DOHH2 (cell line): ENCODE measurements at regions not wholly inside any gene's neighbourhood (a gene's known extent, or its start where the extent isn't known, plus 50 kb on each side); places are given as distances from the start of the nearest gene placed in this dataset.

ENCODE experiments used
- H3F3A ChIP-seq: fragments of 200-600 bp; sonication (generic), shearing (Covaris generic); 2 replicates; pipeline ENCODE4 v1.6.0; 2016; ENCODE audit warnings: antibody characterized with exemption, mild to moderate bottlenecking; ENCODE audit not compliant: control insufficient read depth, insufficient read depth
- H3K27ac ChIP-seq: fragments of 200-600 bp; sonication (generic); 2 replicates; pipeline ENCODE4 v1.5.1; 2014; ENCODE audit warnings: low read depth, mild to moderate bottlenecking, low read length, moderate library complexity
- H3K27me3 ChIP-seq: fragments of 200-600 bp; sonication (generic); 2 replicates; pipeline ENCODE4 v1.6.1; 2014; ENCODE audit warnings: mild to moderate bottlenecking, low read length, mixed read lengths; ENCODE audit not compliant: control insufficient read depth
- H3K36me3 ChIP-seq: fragments of 200-600 bp; sonication (generic); 2 replicates; pipeline ENCODE4 v1.6.1; 2014; ENCODE audit warnings: mild to moderate bottlenecking, low read length, moderate library complexity, mixed read lengths; ENCODE audit not compliant: control insufficient read depth
- H3K4me1 ChIP-seq: fragments of 200-600 bp; sonication (generic); 2 replicates; pipeline ENCODE4 v1.6.1; 2014; ENCODE audit warnings: mild to moderate bottlenecking, low read length, mixed read lengths; ENCODE audit not compliant: control insufficient read depth
- H3K4me2 ChIP-seq: fragments of 200-600 bp; sonication (generic); 2 replicates; pipeline ENCODE4 v1.6.0; 2014; ENCODE audit warnings: mild to moderate bottlenecking, low read length, moderate library complexity
- H3K4me3 ChIP-seq: fragments of 200-600 bp; sonication (generic); 2 replicates; pipeline ENCODE4 v1.5.1; 2014; ENCODE audit warnings: mild to moderate bottlenecking, low read length, mixed read lengths
- H3K79me2 ChIP-seq: fragments of 200-600 bp; sonication (generic); 2 replicates; pipeline ENCODE4 v1.6.1; 2014; ENCODE audit warnings: mild to moderate bottlenecking, low read length, mixed read lengths; ENCODE audit not compliant: control insufficient read depth
- H3K9me2 ChIP-seq: fragments of 200-600 bp; sonication (generic); replicated peaks from 2 replicates; pipeline ENCODE4 v1.6.1; 2014; ENCODE audit warnings: mild to moderate bottlenecking, low read length, mixed read lengths; ENCODE audit not compliant: control insufficient read depth
- H3K9me3 ChIP-seq: fragments of 200-600 bp; sonication (generic); 2 replicates; pipeline ENCODE4 v1.6.1; 2014; ENCODE audit warnings: antibody characterized with exemption, low read length, mixed read lengths; ENCODE audit not compliant: control insufficient read depth, insufficient read depth
- H4K20me1 ChIP-seq: fragments of 200-600 bp; sonication (generic); 2 replicates; pipeline ENCODE4 v1.6.0; 2014; ENCODE audit warnings: low read depth, mild to moderate bottlenecking, antibody characterized with exemption, low read length, moderate library complexity; ENCODE audit not compliant: control insufficient read depth, insufficient read depth
- CTCF ChIP-seq: fragments of 200-600 bp; sonication (generic); IDR thresholded peaks from one replicate; pipeline ENCODE4 v1.5.1; 2014; ENCODE audit warnings: antibody characterized with exemption, mild to moderate bottlenecking, low read depth, low read length; ENCODE audit not compliant: poor library complexity, severe bottlenecking
- EZH2phosphoT487 ChIP-seq: fragments of 200-600 bp; sonication (generic); IDR thresholded peaks from 2 replicates; pipeline ENCODE4 v1.6.1; 2017; ENCODE audit warnings: borderline replicate concordance, mild to moderate bottlenecking, antibody characterized with exemption, low read length, moderate library complexity, mixed read lengths

DNA sequence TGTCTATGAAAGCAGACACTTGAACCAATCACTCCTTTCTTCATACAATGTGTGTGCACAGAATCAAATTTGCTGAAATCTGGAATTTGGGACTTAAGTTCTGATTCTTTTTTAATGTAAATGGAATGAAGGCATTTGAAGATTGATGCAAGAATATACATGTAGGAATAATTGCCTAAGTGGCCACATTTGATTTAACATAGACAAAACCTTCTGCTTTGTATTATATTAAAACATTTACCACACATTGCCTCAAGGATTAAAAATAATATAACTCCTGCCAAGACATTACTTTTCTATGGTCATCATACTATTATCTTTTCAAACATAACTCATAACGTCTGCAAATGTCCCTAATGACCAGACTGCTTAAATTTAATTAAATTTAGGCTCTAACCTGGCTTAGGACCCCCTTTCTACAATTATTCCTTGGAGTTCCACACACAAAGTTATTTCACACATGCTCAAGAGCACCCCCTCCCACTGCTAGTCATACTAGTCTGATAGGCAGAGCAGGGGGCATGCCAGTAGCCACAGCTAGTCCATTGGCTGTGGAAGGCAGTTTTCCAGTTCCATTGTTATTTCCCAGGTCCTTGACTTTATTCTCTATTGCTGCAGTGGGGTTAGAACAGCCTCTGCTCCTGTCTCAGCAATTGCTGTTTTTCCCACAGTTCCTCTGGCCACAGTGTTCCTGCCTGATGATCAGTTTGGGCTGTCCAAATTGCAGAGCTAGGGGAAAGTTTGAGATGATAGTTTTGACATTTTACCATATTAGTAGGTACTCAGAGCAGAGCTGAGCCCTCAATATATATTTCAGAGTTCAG, 360.6 kb upstream of the GRAMD2B start:
- no peaks in the 10 kb centered on the region for H3K36me3 ChIP-seq
- no peaks in the 10 kb centered on the region; the same call in 1 of the 2 replicates for H3K9me3 ChIP-seq
- H3K4me3 ChIP-seq = no peak overlapping the region
- no peaks in the 10 kb centered on the region for H3K79me2 ChIP-seq
- no peaks in the 10 kb centered on the region for H3K9me2 ChIP-seq
- H4K20me1 ChIP-seq = no peaks in the 10 kb centered on the region
- no peak for TF ChIP-seq CTCF
- no peak for TF ChIP-seq EZH2phosphoT487
- H3F3A ChIP-seq = no peaks in the 10 kb centered on the region
- no peak overlapping the region for H3K27ac ChIP-seq
- no peaks in the 10 kb centered on the region for H3K27me3 ChIP-seq
- H3K4me1 ChIP-seq = no peaks in the 10 kb centered on the region
- no peak overlapping the region for H3K4me2 ChIP-seq

- Histone ChIP-seq H3K27me3 (no peaks in the 10 kb centered on the region), H3F3A (no peaks in the 10 kb centered on the region), H4K20me1 (no peaks in the 10 kb centered on the region), H3K4me2 (no peak overlapping the region), H3K9me2 (no peaks in the 10 kb centered on the region), H3K4me3 (no peak overlapping the region), H3K79me2 (no peaks in the 10 kb centered on the region), H3K4me1 (no peaks in the 10 kb centered on the region), H3K27ac (no peak overlapping the region), H3K9me3 (no peaks in the 10 kb centered on the region; the same call in 1 of the 2 replicates), H3K36me3 (no peaks in the 10 kb centered on the region)
- TF ChIP-seq EZH2phosphoT487 (no peak), CTCF (no peak)
These were observed 358.1 kb upstream of the GRAMD2B start for GRCh38 chr5:126065061-126065460.

- no peaks in the 10 kb centered on the region; the same call in 1 of the 2 replicates for H3K9me3 ChIP-seq
- H3K27ac ChIP-seq = no peak overlapping the region
- no peaks in the 10 kb centered on the region for H3K27me3 ChIP-seq
- no peaks in the 10 kb centered on the region for H3K36me3 ChIP-seq
- no peak overlapping the region for H3K4me2 ChIP-seq
- no peak for TF ChIP-seq CTCF
- no peaks in the 10 kb centered on the region for H3K9me2 ChIP-seq
- no peak overlapping the region for H3K4me3 ChIP-seq
- no peaks in the 10 kb centered on the region for H4K20me1 ChIP-seq
- no peaks in the 10 kb centered on the region for H3K79me2 ChIP-seq
- H3F3A ChIP-seq = no peaks in the 10 kb centered on the region
- H3K4me1 ChIP-seq = no peaks in the 10 kb centered on the region
These were observed 356.4 kb upstream of the GRAMD2B start for GRCh38 chr5:126066836-126067235.
